ENCODE measurements at regions not wholly inside any gene's neighbourhood (a gene's known extent, or its start where the extent isn't known, plus 50 kb on each side); places are given as distances from the start of the nearest gene placed in this dataset.

GRCh38 chr22:49255154-49255553 lies 572.5 kb downstream of the BRD1 start:
- TF ChIP-seq ZC3H10 (CRISPR knock-in tag; IDR thresholded peaks at IDR 0.05) (no peak), ISL1 (CRISPR knock-in tag; IDR thresholded peaks at IDR 0.05) (no peak), RARB (CRISPR knock-in tag; IDR thresholded peaks at IDR 0.05) (no peak)

Measured in SK-N-SH treated with all-trans-retinoic acid at 6 μM for 48 hours (cell line).